Peyer's patch (tissue), 4 donors: ENCODE measurements at regions not wholly inside any gene's neighbourhood (a gene's known extent, or its start where the extent isn't known, plus 50 kb on each side); places are given as distances from the start of the nearest gene placed in this dataset.

ENCODE experiments used
- POLR2A ChIP-seq, 2 donors: fragments of 450-650 bp; IDR thresholded peaks; one replicate each; pipeline ENCODE4 v1.5.1; 2017; ENCODE audit warnings: antibody characterized with exemption in 2 of 2, mild to moderate bottlenecking in 2 of 2, moderate library complexity in 2 of 2
- TF ChIP-seq, protein P1 (sequence below), 6 experiments: fragments of 450-650 bp in 4 of 6; fragments of 200-600 bp in 2 of 6; sonication (generic) in 1 of 6; IDR thresholded peaks; one replicate each; pipeline ENCODE4 v1.5.1; 2017 to 2019; ENCODE audit warnings: antibody characterized with exemption in 6 of 6, mild to moderate bottlenecking in 3 of 6, moderate library complexity in 1 of 6

GRCh38 chrX:20330545-20330944 lies 63.8 kb upstream of the RPS6KA3 start:
- TF ChIP-seq, protein P1, sequence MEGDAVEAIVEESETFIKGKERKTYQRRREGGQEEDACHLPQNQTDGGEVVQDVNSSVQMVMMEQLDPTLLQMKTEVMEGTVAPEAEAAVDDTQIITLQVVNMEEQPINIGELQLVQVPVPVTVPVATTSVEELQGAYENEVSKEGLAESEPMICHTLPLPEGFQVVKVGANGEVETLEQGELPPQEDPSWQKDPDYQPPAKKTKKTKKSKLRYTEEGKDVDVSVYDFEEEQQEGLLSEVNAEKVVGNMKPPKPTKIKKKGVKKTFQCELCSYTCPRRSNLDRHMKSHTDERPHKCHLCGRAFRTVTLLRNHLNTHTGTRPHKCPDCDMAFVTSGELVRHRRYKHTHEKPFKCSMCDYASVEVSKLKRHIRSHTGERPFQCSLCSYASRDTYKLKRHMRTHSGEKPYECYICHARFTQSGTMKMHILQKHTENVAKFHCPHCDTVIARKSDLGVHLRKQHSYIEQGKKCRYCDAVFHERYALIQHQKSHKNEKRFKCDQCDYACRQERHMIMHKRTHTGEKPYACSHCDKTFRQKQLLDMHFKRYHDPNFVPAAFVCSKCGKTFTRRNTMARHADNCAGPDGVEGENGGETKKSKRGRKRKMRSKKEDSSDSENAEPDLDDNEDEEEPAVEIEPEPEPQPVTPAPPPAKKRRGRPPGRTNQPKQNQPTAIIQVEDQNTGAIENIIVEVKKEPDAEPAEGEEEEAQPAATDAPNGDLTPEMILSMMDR (IDR thresholded peaks at IDR 0.05), result no peak
- no peak for TF ChIP-seq POLR2A (IDR thresholded peaks at IDR 0.05)
